Renal cortex interstitium (tissue), 11 donors: ENCODE measurements at regions not wholly inside any gene's neighbourhood (a gene's known extent, or its start where the extent isn't known, plus 50 kb on each side); places are given as distances from the start of the nearest gene placed in this dataset.

Experiments
- DNase-seq, 11 donors: peaks; one replicate each; pipeline ENCODE4 v3.0.0-alpha.2; 2013; ENCODE audit warnings: low read depth in 9 of 11, low spot score in 4 of 11; ENCODE audit errors: extremely low read depth in 1 of 11

DNA sequence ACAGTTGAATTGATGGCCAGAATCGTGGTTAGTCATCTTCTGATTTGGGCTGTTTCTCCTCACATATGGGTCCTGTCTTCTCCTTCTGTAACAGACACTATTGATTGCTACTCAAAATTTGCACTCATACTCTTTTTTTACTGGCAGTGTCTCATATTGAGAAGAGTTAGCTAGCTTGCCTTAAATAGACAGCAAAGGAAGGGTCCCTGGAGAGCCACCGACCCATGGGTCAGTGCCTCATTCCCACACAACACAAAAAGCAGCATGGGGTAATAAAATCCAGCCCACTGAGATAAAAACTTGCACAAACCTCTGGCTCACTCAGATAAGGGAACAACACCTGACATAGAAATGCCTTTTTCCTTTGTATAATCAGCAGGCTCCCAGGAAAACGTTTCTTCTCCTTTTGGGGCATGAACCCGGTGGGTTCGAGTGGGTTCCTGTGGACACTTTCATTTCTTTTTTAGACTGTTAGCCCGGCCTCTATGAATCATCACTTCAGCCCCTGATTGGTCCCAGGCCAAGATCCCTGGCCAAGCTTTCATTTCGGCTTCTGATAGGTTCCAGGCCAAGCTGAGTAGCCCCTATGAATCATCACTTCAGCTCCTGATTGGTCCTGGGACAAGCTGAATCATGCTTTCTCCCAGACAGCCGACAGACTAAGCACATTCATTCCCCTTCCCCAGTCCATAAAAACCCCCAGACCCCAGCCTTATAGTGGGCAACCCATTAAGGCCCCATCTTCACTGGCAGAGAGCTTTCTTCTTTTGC lies 408.1 kb downstream of the DCAF12L2 start:
- no peak for DNase-seq

DNA sequence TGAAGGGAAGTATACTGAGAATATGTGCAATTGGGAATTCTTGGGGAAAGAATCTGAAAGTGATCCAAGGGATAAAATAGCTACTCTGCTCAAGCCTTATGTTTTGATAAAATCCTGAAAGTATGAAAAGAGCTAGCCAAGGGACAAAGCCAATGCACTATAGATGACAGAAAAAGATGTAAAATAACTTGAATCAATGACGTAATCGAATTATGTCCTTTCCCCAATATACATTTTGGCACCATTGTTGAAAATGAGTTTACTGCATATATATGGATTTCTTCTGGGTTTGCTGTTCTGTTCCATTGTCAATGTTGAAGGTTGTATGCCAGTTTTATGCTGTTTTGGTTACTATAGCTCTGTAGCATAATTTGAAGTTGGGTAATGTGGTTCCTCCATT lies 407.3 kb downstream of the DCAF12L2 start:
- no peak for DNase-seq

DNA sequence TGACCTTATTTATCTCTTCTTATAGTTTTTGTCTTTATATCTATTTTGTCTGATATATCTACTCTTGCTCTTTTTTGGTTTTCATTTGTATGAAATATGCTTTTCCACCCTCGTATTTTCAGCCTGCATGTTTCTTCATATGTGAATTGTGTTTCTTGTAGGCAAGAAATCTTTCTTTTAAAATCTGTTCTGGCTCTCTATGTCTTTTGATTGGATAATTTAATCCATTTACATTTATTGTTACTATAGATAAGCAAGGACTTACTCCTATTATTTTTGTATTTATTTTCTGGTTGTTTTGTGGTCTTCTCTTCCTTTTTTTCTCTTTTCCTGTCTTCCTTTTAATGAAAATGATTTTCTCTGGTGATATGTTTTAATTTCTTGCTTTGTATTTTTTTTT lies 403.1 kb downstream of the DCAF12L2 start:
- DNase-seq, result no peak

DNA sequence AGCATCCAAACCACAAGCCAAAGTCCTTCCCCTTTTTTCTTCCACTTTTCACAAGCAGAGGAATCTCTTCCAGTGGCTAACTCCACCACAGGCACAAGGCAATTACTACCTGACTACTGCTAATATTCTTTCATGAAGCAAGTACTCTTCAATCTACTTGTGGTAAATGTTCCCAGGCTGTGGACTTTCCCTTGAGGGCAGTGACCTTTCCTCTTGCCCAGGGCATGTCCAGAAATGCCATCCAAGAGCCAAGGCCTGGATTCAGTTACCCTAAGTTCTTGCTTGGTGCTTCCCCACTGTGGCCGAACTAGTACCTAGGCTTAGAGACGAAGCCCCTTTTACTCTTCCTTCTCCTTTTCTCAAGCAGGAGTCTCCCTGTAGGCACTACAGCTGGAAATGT lies 400.7 kb downstream of the DCAF12L2 start:
- DNase-seq, result no peak

DNA sequence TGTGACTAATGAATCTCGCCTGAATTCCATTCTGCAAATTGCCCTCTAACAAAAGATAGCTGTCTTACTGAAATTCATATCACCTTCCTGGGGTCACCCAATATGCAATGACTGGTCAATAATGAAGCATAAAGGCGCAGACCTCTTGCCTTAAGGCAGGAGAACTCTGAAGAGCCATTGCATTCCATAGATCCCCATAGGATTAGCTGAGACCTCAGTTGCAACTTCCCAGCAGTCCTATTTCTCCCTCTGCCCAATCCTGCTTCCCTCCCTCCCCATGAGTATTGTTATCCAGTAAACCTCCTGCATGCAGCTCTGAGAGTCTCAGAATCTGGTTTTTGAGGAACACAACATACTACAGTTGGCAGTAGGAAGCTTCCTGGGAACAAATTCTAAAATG lies 396.5 kb downstream of the DCAF12L2 start:
- no peak for DNase-seq

DNA sequence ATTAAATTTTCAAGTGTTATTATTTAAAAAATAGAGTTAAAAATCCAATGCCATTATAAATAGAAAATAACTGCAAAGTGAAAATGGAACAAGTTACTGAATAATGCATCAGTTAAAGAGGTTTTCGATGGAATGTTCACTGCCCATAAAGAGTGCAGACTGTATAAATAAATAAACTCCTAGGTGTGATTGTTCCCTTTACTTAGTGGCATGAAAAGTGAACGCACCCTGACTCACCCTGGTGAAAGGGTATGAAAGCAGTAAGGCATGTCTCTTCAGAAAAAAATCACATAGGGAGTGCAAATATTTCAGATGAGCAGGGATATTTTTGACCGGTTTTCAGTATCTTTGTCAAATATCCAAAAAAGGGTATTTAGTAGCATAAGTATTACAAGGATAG lies 387.8 kb downstream of the DCAF12L2 start:
- DNase-seq, result no peak

DNA sequence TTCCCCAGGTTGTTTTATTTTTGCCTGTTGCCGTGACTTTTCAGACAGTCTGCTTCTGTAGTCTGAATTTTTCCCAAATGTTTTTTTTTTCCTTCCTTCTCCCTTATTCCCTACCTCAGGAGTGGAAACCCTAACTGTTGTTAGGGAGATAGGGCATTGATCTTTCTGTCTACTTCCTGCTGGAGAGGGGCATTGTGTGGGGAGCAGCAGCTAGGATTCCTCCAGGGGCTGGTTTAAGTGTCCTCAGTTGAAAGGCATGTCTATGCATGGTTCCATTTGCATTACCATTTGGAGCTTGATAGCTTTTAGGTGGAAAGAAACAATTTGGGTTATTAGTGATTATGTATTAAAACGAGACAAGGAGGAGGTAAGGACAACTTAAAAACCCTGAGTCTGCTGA lies 383.9 kb downstream of the DCAF12L2 start:
- no peak for DNase-seq

DNA sequence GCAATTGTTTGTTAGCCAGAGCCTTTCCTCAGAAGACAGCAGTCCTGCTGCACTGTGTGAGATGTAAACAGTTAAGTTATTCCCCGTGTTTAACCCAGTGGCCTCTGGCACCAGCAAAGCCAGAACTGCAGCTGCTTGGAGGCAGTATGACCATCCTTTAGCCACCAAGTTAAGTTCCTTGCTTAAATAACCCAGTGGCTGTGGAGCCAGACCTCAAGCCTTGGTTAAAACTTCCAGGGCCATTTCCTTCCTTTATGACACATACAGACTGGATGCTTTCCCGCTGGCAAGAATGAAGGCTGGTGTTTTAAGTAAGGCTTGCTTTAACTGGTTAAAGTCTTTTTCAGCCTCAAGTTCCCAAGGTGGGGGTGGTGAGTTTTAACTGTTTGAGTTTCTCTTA lies 379.8 kb downstream of the DCAF12L2 start:
- DNase-seq, result no peak

DNA sequence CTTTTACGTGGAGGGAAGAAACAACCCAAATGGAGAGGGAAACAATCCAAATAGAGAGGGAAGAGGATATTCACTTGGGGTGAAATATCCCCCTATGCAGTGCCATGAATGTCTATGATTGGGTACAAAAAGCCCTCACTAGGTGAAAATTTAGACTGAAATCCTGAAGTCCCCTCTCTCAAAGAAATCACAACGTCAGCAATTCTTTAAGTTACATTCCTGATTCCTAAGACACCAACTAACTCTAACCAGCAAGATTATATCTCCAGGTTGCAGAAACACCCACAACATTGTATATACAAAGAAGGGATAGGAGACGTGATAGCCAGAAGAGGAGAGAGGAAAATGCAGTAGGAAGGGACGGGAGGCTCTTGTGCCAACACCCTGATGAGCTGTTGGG lies 374.3 kb downstream of the DCAF12L2 start:
- DNase-seq, result no peak

DNA sequence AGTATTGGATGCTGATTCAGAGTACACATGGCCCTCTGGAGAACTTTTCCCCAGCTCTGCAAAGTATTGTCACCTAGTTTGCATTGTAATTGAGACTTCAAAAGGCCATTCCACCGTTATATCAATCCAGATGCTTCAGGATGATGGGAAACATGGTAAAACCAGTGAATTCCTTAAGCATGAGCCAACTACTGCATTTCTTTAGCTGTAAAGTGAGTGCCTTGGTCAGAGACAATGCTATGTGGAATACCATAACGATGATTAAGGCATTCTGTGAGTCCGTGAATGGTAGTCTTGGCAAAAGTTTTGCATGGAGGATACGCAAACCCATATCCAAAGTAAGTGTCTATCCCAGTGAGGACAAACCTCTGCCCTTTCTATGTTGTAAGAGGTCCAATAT lies 355.2 kb downstream of the DCAF12L2 start:
- DNase-seq, result no peak

DNA sequence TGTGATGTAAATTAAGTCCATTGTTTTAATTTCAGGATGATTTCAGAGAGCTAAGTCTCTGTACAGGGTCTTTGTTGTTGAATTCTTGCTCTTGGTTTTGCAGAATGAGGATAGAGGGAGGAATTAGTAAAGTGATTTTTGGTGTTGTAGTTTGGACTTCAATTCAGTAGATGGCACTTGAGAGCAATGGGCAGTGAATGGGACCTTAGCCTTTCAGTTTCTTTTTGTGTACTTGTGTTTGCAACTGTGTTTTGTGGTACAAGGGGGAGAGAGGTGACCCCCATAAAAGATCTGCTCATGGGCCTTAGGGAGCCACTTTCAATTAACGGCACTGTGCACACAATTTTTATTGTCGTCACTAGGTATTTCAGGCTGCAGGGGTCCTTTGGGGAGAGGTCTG lies 340.0 kb downstream of the DCAF12L2 start:
- no peak for DNase-seq

DNA sequence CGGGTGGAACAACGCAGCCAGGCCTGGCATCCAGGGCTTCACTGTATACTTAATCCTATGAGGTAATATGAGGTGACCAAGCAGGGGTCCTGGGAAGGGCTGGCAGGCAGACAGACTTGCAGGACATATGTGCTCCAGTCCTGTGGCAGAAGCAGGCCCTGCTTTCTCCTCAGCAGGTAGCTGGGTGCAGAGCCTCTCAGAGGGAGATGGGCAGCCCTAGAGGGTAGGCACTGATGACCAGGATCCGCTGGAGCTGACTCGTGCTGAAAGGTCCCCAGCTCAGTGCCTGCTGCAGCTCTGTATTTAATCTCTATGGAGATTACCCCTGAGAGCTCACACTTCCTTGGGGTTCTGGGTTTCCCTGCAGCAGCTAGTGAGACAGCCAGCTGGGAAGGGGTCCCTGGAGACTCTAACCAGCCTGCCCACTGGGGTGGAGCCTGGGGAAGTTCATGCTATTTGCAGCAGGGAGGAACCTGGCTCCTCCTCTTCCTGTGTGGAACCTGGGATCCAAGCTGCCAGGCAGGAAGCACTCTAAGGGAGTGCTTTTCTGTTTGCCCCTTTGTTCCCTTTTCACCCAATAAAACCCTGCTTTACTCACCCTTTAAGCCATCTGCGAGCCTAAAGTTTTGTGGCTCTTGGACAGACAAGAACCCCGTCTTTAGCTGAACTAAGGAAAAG lies 339.2 kb downstream of the DCAF12L2 start:
- no peak for DNase-seq

DNA sequence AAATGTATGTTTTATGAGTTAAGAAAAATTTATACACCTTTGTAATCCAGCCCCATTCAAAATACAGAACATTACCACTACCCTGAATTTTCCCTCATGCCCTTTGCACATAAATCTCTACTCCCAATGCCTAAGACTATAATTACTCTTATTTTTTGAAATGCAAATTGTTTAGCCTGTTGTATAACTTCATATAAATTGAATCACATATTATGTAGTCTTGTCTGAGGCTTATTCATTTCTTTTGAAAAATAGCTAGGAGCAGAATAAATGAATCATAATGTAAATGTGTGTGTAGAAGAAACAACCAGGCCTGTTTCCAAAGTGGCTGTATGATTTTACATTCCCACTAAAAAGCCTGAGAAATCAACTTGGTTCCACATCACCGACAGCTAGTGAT lies 319.8 kb downstream of the DCAF12L2 start:
- DNase-seq, result no peak

DNA sequence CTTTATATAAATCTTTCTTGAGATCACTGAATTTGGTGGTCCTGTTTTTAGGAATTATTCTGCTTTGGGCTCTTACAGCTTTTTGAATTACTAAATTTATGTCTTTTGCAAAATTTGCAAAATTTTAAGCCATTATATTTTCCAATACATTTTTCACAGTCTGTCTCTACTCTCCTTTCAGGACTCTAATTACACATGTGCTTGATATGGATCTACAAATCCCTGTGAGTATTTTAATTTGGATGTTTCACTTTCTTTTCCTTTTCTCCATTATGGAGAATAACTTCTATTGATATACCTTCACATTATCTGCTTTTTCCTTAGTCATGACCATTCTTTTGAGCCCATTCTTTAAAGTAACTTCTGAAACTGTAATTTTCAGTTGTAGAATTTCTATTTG lies 315.4 kb downstream of the DCAF12L2 start:
- no peak for DNase-seq

DNA sequence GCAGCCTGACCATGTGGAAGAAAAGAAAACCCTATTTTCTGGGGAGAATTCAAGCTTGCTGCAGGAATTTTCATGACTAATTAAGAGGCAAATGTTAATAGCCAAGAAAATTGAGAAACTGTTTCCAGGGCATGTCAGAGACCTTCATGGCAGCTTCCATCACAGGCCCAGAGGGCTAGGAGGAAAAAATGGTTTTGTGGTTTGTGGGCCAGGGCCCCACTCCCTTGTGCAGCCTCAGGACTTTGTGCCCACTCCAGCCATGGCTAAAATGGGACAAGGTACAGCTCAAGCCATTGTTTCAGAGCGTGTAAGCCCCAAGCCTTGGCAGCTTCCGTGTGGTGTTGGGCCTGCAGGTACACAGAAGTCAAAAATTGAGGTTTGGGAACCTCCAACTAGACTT lies 282.9 kb downstream of the DCAF12L2 start:
- no peak for DNase-seq

DNA sequence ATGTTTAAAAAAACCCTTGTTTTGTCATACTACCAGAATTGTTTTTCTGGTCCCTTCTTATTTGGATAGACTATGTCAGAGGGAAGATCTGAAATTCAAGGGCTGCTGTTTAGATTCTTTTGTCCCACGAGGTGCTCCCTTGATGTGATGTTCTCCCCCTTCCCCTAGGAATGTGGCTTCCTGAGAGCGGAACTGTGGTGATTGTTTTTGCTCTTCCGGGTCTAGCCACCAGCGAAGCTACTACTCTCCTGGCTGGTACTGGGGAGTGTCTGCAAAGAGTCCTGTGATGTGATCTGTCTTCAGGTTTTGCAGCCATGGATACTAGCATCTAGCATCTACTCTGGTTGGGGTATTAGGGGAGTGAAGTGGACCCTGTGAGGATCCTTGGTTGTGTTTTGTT lies 271.1 kb downstream of the DCAF12L2 start:
- no peak for DNase-seq

DNA sequence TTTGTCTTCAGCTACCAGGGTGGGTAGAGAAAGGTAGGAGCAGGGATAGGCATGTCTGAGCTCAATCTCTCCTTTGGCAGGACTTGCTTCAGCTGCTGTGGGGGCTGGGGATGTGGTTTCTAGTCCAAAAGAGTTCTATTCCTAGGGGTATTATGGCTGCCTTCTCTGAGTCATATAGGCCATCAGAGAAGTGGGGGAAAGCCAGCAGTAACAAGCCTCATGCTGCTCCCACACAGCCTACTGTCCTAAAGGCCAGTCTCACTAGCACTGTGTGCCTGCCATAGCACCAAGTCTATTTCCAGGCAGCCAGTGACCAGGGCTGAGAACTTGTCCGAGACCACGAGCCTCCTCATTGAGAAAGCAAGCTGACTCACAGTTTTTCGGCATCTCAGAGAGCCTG lies 270.6 kb downstream of the DCAF12L2 start:
- DNase-seq, result no peak

DNA sequence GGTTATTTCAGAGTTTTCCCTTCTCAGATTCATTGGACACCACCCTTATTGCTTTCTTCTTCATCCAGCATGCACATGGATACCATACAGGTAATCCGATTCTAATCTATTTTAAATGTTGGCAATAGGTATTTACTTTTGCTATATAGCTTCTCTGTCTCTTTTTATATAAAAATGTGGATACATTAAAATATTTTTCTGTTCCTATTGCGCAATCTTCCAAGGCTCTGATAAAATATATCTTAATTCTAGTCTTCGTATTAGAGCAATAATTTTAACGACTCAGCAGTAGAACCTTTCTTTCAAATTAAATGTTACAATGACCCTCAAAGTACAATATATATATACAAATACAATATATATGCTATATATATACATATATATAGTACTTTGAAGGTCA lies 239.8 kb downstream of the DCAF12L2 start:
- no peak for DNase-seq

DNA sequence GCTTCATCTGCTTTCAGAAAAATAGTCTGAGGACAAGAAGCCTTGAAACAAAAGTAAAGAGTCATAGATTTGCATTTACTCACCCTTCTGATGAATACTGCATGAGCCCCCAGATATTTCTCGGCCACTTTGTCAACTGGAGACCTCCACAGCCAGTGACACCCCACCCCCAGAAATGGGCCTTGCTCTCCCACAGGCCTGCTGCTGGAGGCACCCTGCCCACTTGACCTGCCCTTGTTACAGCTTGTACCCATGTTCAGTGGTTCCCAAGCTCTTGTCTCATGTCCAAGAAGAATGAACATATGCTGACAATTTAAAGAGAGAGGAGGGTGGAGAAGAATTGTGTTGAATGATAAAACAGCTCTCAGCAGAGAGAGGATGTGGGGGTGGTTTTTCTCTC lies 225.1 kb downstream of the DCAF12L2 start:
- no peak for DNase-seq

DNA sequence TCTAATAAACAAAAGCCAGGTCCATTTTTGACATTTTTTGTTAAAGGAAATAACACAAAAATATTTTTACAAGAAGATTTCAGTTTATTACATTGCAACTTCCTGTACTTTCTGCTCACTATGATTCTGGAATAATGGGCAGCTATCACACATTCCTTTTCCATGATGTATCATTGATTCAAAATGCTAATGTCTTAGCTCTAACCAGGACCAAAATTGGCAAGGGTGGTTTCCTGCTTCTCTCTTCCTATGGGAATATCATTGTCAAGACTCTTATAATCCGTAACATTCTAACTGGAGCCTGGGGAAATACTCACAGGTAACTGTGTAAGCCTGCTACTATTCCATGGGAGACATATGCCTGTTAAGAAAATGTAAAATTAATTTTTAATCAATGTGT lies 218.6 kb downstream of the DCAF12L2 start:
- DNase-seq, result no peak

DNA sequence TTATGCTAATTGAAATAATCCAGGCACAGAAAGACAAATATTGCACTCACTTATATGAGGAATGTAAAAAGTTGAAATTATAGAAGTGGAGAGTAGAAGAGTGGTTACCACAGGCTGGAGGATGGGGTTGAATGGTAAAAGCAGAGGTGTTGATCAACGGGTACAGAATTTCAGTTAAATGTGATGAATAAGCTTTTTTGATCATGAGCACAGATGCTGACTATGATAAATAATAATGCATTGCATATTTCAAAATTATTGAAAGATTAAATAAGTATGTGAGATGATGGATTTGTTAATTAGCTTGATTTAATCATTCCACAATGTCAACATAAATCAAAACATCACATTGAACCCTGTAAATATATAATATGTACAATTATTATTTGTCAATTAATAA lies 213.1 kb downstream of the DCAF12L2 start:
- no peak for DNase-seq
